ENCODE measurements at regions not wholly inside any gene's neighbourhood (a gene's known extent, or its start where the extent isn't known, plus 50 kb on each side); places are given as distances from the start of the nearest gene placed in this dataset.

DNA sequence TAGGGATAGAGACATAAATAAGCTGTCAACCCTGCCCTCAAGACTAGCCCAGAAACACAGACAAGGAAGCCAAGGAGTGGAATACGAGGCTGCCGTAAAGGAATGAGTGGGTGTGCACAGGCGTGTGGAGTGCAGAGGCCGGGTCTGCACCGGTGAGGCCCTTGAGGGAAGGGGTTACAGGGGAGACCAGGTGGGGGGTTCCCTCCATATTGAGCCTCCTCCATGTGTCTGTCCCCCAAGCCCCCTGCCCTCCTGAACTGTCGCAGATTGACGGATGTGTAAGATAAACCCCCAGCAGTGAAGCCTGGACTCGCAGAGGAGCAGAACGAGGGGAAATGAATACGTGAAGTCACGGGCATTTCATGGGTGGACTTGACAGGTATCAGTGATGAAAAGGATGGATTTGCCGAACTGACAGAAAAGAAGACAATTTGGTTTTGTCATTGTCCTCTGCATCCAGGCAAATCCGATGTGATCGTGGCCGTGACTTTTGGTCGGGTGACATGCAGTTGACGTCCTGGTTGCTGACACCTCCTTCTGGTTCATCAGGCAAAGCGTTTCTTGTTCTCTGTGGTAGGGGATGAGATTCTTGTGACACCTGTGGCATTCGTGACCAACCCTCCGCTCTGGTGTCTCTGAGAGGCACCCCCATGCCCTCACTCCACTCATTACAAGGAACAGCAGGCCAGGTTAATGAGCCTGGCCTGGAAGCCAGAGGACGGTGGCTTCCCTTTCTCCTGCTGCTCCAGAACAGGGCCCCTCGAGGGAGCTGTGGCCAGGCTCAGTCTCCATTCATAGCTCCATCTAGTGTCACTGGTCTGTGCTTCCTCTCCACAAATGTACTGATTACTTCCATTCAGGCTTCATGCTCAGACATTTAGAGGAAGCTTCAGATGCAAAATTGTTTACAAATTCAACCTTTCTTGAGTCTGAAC lies 223.1 kb upstream of the B3GAT1 start:
- no peak overlapping the region for H3K4me3 ChIP-seq
- WGBS, 2 donors (ENCODE audit: low coverage in 1 of 2): 74 to 78% methylated on average over 18 of the region's 22 CpGs
- no peak for TF ChIP-seq POLR2A (IDR thresholded peaks at IDR 0.05)
- TF ChIP-seq, protein P1, sequence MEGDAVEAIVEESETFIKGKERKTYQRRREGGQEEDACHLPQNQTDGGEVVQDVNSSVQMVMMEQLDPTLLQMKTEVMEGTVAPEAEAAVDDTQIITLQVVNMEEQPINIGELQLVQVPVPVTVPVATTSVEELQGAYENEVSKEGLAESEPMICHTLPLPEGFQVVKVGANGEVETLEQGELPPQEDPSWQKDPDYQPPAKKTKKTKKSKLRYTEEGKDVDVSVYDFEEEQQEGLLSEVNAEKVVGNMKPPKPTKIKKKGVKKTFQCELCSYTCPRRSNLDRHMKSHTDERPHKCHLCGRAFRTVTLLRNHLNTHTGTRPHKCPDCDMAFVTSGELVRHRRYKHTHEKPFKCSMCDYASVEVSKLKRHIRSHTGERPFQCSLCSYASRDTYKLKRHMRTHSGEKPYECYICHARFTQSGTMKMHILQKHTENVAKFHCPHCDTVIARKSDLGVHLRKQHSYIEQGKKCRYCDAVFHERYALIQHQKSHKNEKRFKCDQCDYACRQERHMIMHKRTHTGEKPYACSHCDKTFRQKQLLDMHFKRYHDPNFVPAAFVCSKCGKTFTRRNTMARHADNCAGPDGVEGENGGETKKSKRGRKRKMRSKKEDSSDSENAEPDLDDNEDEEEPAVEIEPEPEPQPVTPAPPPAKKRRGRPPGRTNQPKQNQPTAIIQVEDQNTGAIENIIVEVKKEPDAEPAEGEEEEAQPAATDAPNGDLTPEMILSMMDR (IDR thresholded peaks at IDR 0.05): no peak
- TF ChIP-seq EP300 (IDR thresholded peaks at IDR 0.05): no peak
- no peak for TF ChIP-seq POLR2AphosphoS5 (IDR thresholded peaks at IDR 0.05)
- H3K4me1 ChIP-seq: no peaks in the 10 kb centered on the region
- no peak for ATAC-seq
- no peak overlapping the region for H3K27ac ChIP-seq
- peaks cover 10% of the 10 kb centered on the region for H3K27me3 ChIP-seq
- H3K9me3 ChIP-seq: no peaks in the 10 kb centered on the region
- H3K36me3 ChIP-seq: no peaks in the 10 kb centered on the region

DNA sequence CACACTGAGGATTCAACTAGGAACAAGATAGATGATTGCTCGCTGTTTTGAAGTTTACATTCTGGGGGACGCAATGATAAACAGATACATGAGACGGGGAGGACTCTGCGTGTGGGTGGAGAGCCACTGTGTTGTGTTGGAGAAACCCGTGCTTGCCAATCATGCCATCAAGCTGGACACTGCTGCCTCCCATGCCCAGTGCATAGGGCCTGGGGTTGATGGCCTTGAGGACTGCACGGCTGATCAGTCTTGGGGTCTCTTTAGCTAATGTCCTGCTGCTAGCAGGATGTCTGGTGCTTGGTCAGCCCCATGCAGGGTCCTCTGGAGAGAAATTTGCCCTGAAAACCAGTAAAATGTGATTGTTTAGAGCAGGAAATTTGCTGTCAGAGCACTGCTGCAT lies 221.2 kb upstream of the B3GAT1 start:
- ATAC-seq: no peak
- no peaks in the 10 kb centered on the region for H3K9me3 ChIP-seq
- WGBS, 2 donors (ENCODE audit: low coverage in 1 of 2): 90 to 92% methylated on average over 5 to 6 of the region's 6 CpGs
- H3K4me3 ChIP-seq: no peak overlapping the region
- H3K27ac ChIP-seq: no peak overlapping the region
- H3K4me1 ChIP-seq: no peaks in the 10 kb centered on the region
- no peaks in the 10 kb centered on the region for H3K27me3 ChIP-seq
- no peak for TF ChIP-seq EP300 (IDR thresholded peaks at IDR 0.05)
- no peak for TF ChIP-seq POLR2AphosphoS5 (IDR thresholded peaks at IDR 0.05)
- TF ChIP-seq POLR2A (IDR thresholded peaks at IDR 0.05): no peak
- TF ChIP-seq, protein P1 (IDR thresholded peaks at IDR 0.05): no peak
- H3K36me3 ChIP-seq: no peaks in the 10 kb centered on the region

DNA sequence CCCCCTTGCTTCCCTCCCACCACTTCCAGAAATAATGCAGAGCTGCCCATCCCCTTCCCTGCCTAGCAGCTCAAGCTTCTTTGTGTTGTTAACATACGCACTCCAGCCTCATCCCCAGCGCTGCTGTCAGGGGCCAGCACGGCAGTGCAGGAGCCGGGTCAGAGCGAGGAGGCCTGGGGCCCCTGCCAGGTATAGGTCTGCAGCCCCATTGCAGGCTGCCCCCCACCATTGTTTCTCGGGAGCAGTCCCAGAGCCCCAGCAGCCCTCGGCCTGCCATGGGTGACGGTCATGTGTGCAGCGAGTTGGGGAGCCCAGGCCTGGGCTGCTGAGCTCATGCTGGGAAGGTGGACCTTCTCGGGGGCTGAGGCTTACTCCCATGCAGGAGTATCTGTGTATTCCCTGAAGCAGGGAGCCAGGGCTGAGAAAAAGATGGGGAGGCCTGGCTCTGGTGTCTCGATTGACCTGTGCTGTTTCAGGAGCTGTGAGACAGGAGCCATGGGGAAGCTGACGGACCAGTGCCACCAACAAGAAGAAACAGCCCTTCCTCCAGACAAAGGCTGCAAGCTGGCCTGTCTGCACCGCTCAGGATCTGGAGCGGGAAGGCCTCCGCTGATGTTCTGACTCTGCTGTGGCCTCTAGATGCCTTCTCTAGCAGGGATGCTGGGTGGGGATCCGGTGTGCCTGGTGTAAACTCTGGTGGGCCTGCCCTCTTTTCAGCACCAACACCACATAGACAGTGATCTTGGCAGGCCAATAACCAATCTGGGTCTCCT lies 220.5 kb upstream of the B3GAT1 start:
- TF ChIP-seq POLR2AphosphoS5 (IDR thresholded peaks at IDR 0.05) (no peak), POLR2A (IDR thresholded peaks at IDR 0.05) (no peak), EP300 (IDR thresholded peaks at IDR 0.05) (no peak)
- TF ChIP-seq, protein P1 (IDR thresholded peaks at IDR 0.05): no peak
- Histone ChIP-seq H3K36me3 (no peaks in the 10 kb centered on the region), H3K4me1 (no peaks in the 10 kb centered on the region), H3K4me3 (no peak overlapping the region), H3K27ac (no peak overlapping the region), H3K27me3 (no peaks in the 10 kb centered on the region), H3K9me3 (no peaks in the 10 kb centered on the region)
- ATAC-seq: no peak
- 94% methylated on average over 2 of the region's 16 CpGs; no CpG with 5 or more reads in 1 of the 2 donors for WGBS, 2 donors (ENCODE audit: low coverage in 1 of 2)

DNA sequence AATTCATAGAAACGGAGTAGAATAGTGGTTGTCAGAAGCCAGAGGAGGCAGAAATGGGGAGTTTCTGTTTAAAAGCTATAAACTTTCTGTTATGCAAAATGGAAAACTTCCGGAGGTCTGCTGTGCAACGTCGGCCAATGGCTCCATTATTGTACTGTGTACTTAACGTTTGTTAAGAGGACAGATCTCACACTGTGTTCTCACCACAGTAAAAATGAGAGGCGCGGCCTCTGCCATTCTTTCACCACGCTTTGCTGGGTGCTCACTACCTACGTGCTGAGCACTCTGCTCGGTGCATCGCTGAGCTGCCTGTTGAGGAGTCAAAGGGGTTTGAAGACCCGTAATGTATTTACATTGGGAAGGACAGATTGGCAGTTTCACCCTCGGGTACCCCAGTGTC lies 218.8 kb upstream of the B3GAT1 start:
- no peak for ATAC-seq
- TF ChIP-seq POLR2AphosphoS5 (IDR thresholded peaks at IDR 0.05) (no peak), EP300 (IDR thresholded peaks at IDR 0.05) (no peak), POLR2A (IDR thresholded peaks at IDR 0.05) (no peak)
- TF ChIP-seq, protein P1 (IDR thresholded peaks at IDR 0.05): no peak
- WGBS, 2 donors (ENCODE audit: low coverage in 1 of 2): 71 to 85% methylated on average over 7 to 12 of the region's 13 CpGs
- no peaks in the 10 kb centered on the region for H3K36me3 ChIP-seq
- no peaks in the 10 kb centered on the region for H3K9me3 ChIP-seq
- H3K4me1 ChIP-seq: no peaks in the 10 kb centered on the region
- H3K27ac ChIP-seq: no peak overlapping the region
- H3K27me3 ChIP-seq: no peaks in the 10 kb centered on the region
- H3K4me3 ChIP-seq: no peak overlapping the region
